Activated CD8-positive, alpha-beta memory T cell treated with anti-CD3 and anti-CD28 coated beads, Interleukin-2, amount 50 U/mL, for 1 hour (primary cell): ENCODE measurements at regions not wholly inside any gene's neighbourhood (a gene's known extent, or its start where the extent isn't known, plus 50 kb on each side); places are given as distances from the start of the nearest gene placed in this dataset.
"Not testable (repeated sequence)": the region's sequence is repeated elsewhere in the genome, so short reads cannot be mapped to it uniquely, and the experiment has no call there.

Experiments
- DNase-seq: peaks from one replicate; pipeline ENCODE4 v3.0.0-alpha.2; 2020; ENCODE audit errors: extremely low read depth

- DNase-seq, result not testable (repeated sequence)
These were observed 62.7 kb upstream of the EZR start for GRCh38 chr6:158881884-158882283.

DNA sequence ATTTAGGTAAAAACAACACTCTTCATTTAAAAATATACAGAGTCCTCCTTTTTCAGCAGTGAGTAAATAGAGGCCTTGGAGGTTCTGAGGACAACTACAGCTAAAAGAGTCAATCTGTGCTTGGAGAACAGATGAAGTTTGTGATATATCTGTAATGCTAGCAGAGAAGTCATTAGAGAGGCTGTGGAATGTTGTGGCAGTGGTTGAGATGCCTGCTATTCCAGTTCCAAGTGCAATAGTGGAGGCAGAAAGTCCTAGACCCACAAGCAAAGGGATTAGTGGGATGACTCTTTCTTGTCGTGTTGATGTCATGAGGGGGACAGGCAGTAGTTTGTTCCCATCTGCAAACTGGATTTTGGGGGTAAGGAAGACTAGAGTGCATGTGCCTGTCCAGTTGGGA lies 62.1 kb upstream of the EZR start:
- DNase-seq, result not testable (repeated sequence)

DNA sequence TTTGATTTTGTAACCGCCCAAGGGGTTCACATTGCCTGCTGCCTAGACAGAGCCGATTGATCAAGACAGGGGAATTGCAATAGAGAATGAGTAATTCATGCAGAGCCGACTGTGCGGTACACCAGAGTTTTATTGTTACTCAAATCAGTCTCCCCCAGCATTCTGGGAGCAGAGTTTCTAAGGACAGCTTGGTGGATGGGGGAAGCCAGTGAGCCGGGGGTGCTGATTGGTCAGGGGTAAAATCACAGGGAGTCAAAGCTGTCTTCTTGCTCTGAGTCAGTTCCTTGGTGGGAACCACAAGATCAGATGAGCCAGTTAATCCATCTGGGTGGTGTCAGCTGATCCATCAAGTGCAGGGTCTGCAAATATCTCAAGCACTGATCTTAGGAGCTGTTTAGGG lies 60.0 kb upstream of the EZR start:
- no peak for DNase-seq

DNA sequence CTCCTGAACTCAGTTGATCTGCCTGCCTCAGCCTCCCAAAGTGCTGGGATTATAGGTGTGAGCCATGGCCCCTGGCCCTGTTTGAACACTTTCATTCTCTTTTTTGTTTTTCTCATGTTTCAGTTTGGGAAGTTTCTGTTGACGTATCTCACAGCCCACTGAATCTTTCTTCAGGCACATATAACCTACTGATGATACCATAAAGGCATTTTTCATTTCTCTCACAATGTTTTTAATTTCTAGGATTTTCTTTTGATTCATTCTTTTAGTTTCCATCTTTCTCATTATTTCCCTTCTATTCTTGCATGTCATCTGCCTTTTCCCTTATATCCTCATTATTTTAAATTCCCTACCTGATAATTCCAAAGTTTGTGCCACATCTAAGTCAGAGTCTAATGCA lies 58.5 kb upstream of the EZR start:
- DNase-seq, result no peak

GRCh38 chr6:158876886-158877285 lies 57.7 kb upstream of the EZR start:
- DNase-seq, result no peak

DNA sequence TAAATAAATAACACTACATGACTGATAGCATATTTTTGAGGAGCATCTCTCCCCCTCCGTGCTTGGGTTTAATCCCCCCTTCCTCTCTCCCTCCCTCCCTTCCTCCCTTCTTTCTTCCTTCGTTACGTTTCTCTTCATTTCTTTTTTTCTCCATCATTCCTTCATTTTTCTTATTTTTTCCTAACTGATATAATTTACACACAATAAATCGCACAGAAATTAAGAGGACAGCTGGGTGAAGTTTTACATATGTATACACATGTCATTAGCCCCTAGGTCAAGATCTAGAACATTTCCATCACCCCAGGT lies 51.4 kb upstream of the EZR start:
- no peak for DNase-seq

GRCh38 chr6:158869826-158870648 lies 50.9 kb upstream of the EZR start:
- peak; percentile 96 for DNase-seq

- DNase-seq, result no peak
These were observed 50.0 kb upstream of the EZR start for GRCh38 chr6:158868890-158869825.
